ENCODE measurements at regions not wholly inside any gene's neighbourhood (a gene's known extent, or its start where the extent isn't known, plus 50 kb on each side); places are given as distances from the start of the nearest gene placed in this dataset.

DNA sequence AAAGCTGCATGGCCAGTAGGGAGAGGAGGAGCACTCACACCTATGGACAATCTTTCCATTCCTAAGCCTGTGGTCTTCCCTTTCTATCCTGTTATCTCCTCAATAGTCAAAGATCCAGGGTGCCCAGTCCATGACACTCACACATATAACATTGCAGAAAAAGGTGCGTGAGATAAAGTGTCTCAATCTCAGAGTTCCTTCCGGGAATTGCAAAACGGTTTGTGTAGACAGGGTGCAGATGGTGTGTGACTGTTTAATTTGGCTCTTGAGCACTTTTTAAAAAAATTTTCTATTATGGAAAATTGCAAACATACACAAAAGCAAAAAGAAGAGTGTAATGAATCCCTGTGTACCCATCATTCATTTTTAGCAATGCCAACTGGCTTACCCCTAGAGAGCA is 1493.6 kb downstream of the AACS start:
- no peak for DNase-seq

DNA sequence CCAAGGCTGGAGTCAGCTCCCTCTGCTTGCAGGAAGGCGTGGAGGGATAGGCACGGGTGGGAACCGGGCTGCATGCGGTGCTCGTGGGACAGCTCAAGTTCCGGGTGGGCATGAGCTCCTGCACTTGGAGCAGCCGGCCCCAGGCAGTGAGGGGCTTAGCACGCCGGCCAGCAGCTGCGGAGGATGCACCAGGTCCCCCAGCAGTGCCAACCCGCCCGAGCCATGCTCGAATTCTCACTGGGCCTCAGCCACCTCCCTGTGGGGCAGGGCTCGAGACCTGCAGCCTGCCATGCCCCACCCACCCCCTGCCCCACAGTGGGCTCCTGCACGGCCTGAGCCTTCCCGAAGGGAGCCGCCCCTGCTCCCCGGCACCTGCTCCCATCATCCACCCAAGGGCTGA is 1501.8 kb downstream of the AACS start:
- no peak for DNase-seq

DNA sequence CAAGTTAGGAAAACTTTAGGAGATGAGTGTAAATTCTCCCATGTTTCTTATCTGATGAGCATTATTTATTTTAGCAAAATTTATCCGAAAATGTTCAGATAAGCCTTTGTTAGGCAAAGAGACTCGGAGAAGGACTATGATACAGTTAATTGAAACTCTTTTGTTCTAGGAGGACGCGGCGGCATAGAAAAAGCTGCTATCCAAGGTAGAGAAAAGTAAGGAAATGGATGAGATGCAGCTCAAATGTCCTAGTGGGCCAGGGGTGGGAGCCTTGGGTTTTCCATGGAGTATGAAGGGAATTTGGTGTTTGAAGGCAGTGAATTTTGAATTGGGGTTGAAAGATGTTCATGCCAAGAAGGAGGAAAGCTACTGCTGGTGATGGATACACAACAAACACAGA is 1504.5 kb downstream of the AACS start:
- no peak for DNase-seq

DNA sequence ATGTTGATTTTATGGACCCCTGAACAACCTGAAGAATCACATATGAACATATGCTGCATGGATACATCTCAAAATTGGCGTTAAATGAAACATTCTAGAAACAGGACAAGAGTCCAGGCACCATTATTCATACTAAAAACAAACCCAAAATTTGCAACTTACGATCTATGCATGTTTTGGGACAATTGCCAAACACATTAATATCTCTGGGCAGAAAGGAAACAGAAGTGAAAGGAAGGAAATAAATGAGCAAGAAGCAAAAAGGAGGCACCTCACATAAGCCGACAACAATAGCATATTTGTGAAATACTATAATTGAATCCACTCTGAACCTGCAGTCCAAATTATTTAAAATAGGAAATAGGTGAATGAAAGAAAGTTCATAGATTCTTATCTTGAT is 1505.3 kb downstream of the AACS start:
- DNase-seq: no peak

DNA sequence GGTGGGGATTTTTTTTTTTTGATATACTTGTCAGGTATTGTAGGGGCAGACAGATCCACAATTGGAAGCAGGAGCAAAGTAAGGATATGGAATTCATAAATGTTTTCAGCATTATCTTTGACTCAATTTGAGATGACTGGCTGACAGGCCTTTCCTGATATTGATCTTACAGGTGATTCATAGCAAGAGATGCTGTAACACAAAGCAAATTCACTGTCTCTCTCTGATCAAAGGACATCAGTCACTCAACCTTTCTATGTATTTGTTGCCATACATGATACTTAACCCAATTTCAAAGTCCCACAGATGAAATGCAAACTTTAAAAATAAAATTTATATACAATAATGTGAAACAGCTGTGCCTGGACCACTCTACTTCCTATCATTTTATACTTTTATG is 1506.9 kb downstream of the AACS start:
- DNase-seq: no peak

DNA sequence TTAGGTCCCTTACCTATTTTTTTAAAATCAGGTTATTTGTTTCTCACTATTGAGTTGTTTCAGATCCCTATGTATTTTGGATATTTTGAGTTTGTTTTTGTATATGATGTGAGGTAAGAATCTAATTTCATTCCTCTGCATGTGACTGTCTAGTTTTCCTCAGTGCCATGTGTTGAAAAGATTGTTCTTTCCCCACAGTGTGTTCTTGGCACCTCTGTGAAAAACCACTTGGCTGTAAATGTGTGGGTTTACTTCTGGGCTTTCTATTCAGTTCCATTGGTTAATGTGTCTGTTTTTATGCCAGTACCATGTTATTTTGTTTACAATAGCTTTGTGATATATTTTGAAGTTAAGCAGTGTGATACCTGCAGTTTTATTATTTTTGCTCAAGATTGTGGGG is 1516.4 kb downstream of the AACS start:
- DNase-seq: no peak

DNA sequence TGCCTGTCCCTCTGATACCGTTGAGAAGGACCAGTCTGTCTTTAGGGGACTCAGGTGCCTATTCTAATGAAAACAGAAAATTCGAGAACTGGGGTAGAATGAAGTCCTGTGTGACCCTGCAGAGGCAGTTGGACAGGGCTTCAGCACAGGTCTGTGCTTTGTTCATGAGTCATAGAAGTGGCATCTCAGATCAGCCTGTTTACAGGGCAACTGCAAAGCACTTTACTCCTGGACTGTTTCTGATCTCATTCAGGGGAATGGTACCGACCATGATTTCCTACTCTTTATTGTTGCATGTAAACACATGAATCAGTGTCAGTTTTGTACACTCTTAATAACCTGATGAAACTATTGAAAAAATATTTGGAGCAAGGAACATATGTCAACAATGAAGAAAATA is 1517.0 kb downstream of the AACS start:
- DNase-seq: no peak

DNA sequence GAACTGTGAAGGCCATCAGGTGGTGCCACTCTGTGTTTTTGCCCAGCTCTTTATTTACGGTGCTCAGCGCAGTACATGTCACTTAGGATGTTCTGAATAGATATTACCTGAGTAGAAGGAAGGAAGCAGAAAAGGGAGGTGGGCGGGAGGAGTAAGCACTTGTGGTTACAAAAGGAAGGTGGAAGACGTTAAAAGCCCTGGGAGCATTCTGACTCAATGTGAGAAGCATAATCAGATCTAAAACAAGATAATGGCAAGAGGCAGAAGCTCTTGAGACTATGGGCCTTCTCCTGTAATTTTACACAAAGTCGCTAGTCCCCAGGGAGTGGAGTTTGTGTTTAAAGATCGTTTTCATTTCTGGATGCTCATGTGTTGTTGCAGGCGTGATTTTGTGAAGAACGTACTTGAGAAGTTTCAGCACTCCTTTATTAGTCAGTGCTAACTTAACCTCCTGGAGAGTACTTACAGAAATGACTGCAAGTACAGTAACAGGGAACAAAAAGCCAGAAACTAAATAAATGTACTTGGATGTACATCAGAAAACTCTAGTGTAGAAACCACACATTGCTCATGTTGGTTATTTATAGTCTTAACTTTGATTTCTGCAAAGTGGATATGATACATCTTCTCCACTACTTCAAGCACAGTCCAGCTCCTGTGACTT is 1523.5 kb downstream of the AACS start:
- DNase-seq: no peak

DNA sequence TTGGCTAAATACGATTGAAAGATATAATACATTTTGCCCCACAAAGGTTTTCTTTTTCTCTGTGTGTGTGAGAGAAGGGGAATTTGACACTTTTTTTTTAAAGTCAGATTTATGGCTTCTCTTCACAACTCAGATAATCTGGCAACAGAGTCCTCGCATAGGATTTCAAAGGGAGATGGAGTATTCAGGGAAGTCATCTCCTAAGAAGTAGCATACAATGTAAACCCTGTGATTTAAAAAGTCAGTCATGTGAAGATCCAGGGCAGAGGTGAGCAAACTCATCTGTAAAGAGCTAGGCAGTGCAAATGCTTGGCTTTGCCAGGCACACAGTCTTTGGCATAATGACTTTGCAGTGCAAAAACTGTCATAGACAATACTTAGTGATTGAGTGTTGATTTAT is 1526.3 kb downstream of the AACS start:
- no peak for DNase-seq

DNA sequence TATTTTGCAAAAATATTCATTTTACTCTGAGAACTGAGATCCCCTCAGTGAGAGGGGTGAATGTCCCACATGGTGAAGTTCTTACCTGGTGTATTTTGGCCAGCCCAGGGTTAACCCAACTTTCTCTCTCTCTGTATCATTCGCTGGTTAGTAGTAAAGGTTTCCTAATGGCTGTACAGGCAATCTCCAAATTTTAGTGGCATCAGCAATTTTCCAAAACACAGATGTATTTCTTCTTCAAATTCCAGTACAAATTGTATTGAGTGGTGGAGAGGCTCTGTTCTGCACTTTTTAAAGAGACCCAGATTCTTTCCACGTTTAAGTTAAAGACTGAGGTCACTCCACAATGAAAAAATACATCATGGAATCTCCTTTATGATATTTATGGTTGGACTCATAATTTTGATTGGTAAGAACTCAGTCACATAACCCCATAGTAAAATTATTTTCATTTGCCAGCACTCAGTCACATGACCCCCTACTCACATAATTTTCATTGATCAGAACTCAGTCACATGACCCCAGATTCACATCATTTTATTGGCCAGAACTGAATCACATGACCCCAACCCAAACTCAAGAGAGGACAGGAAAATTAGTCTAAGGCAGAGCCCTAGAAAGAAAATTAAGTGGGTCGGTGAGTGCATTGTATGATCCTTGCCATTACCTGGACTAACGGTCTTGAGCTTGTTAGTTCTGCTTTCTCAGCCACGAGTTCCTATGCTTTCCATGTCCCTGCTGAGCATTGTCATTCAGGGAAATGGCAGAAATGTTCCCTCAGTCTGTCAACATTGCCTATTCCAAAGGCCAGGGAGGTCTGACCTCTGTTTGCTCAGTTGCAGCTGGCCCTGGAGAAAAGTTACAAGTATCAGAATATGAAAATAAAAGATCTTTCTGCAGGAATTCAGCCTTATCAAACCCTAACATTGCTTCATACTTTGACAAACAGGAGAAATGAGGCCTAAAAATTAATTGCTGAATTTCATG is 1536.2 kb downstream of the AACS start:
- no peak for DNase-seq

DNA sequence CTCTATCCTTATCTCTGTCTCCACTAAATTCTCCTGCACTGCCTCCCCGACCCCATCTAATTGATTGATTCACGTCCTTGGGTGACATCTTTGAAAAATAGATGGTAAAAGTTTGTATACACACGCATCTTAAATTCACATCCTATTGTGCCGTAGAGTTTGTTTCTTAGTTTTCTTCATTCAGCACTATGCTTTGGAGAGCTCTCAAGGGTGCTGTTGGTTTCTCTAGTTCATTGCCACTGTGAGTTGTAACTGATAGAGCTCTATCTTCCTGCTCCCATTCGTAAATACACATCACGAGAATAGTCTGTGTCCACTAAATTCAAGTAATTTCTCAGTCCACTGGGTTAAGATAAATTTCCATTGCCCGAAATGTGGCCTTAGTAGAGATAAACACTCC is 1537.4 kb downstream of the AACS start:
- no peak for DNase-seq

DNA sequence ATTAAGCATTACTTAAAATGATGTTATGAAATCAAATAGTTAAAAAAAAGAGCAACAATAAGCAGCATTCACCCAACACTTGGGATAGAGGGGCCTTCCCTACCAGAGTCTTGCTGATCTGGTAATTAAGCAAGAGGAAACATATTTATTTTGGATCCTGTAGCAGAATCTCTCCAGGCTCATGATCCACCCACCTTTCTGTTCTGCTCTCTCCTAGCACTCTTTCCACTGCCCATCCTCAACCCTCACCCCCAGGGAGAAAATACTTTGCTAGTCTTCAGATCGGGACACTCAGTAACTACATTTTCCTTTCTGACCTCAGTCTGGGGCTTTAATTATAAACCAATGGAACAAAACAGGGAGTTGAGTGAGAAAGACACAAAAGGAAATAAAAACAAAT is 1541.9 kb downstream of the AACS start:
- no peak for DNase-seq

DNA sequence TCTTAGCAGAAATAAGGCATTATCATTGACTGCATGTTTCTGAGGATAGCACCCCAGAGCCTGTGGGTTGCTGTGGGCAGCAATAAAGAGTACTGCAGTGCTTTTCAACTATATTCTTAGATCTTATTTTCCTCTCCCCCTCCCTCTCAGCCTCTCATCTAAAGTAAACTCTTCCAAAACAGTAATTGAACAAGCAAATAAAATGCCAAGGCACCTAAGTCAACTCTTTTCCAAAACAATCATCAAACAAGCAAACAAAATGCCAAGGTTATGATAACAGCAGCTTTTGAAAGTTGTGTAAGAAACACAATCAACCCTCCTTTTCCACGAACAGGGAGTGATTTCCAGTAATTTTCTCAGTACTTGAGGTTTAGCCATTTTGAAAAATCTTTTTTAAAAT is 1542.6 kb downstream of the AACS start:
- no peak for DNase-seq

DNA sequence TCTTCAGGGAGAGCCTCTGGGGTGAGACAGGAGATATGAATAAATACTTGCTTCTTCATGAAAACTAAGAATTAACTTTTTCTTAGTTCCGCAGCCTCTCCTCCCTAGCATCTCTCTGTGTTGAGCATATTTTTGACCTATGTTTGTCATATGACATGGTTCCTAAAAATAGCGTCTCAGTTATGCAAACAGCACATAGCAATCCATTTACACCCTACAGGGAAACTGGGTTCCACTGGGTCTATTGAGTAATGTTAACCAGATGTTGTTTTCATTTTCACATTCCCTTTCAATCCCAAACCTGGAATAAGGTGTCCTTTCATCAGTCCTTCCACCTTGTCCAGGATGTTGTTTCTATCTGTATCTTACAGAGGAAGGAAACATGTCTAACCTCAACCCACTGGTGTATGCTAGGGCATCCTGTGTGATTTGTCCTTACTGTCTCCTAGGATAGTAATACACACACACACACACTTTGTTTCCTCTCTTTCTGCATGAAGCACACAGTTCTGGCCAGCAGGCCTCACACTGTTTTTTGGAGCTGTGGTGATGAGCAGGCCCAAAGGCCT is 1543.5 kb downstream of the AACS start:
- DNase-seq: no peak

DNA sequence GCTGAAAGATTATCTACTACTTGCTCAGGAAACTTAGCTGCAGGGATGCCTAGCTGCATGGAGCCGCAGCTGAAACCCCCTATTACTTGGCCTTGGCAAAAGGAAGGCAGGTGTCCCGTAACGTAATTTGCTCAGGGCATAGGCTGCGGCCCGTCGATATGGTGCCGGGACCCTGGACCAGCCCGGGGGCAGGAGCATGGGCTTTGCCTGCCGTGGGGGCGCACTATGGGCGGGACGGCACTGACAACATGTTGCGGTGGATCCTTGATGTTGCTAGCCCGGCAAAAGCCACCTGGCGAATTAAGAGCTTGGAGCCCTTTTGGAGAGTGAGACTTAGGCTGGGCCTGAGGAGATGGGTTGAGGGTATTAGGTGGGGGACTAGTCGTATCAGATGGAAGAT is 1551.2 kb downstream of the AACS start:
- DNase-seq: no peak

DNA sequence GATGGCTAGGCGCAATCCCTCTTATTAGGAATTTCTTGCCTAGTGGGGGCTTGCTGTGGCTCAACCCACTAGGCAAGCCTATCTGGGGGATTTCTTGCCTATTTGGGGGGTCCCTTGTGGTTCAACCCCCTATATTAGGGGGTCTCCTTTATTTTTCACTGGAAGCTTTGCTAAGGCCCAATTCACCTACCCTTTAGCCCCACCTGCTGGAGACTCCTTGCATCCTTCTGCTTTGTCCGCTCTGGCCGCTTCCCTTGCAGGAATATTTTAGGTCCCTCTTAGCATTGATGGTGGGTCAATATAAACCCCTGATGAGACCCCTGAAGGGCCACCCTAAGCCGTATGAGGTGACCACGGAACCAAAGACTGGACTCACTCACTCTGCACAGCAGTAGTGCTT is 1552.1 kb downstream of the AACS start:
- no peak for DNase-seq

DNA sequence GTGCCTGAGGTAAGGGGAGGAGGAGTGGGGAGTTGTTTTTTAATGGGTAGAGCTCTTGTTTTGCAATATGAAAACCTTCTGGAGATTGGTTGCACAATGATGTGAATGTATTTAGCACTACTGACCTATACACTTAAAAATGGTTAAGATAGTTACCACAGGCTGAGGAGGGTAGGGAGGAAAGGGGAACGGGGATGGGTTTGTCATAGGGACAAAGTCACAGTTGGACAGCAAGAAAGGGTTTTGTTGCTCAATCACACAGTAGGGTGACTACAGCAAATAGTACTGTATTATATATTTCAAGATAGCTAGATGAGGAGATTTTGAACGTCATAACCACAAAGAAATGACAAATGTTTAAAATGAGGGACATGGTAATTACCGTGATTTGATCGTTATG is 1562.4 kb downstream of the AACS start:
- no peak for DNase-seq

DNA sequence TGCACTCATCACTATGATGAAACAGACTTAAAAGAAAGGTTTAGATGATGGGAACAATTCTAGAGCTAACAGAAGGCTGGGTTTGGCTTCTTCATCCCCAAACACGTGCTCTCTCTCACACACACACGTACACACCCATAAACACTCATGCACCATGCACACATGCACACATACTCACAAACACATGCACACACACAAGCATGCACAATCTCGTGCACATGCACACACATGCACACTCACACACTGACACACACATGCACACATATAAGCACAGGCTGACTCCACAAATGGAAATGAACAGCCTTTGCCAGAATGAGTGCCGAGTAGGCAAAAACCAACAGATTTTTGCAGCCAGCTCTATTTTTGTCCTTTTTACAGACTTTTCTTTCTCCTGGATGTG is 1571.6 kb downstream of the AACS start:
- no peak for DNase-seq

DNA sequence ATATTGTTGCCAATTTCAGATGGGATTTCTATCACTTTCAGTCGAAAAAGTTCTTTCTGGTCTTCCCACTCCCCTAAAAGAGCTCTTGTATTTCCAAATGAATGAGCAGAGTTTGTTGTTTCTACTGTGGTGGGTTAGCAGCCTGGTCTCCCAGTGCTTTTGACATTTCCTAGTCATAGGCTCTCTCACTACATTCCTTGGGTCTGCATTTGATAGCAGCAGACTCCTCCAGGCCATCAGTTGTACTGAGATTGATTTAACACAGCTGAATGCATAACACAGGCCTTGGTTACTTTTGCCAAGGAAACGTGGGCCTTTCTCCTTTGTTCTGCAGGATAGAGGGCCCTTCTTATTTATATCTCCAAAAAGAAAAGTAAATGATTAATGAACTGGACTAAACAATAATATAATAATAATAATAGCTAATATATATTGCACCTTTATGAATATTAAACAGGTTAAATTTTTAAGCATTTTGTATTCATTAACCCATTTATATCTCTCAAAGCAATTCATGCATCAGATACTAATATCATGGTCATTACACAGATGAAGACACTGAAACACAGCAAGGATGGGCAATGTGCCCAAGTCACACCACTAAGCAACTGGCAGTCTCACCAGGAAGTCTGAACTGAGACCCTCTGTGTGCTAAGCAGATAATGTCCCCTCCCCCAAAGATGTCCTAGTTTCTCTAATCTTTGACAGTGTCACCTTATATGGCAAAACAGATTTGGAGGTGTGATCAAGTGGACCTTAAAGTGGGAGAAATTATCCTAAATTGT is 1579.2 kb downstream of the AACS start:
- no peak for DNase-seq

DNA sequence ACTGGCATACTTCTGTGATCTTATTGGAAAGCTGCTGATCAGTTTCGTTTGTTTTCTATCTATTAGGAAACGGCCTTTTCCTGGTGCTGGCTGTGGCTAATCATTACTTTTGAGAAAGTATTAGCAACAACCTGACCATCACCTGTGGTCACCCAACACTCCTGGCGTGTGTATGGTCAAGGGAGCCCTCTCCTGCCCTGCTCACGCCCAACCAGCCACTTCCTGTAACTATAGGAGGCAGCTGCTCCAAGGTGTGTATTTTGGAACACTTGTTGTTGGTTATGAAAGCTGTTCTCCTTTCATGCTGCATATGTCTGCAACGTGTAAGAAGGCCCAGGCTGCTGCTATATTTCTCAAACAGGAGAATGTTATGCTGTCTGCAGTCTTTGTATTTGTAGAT is 1582.8 kb downstream of the AACS start:
- no peak for DNase-seq

DNA sequence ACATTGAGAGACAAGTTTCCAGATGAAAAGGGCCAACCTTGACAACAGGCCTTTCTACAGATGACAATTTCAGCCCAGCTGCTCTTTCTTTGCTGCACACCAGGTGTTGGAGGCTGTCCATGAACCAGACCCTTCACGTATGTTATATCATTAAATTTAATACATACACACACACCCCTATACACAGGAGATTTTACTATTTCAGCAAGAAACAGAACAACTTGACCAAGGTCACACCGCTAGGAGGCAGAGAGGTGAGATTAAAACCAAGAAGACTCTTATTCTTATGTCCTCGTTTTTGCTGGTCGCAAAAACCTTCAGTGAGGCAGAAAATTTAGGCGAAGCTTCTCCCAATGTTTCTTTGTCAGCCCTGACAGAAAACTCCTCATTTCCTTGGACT is 1585.9 kb downstream of the AACS start:
- DNase-seq: no peak

DNA sequence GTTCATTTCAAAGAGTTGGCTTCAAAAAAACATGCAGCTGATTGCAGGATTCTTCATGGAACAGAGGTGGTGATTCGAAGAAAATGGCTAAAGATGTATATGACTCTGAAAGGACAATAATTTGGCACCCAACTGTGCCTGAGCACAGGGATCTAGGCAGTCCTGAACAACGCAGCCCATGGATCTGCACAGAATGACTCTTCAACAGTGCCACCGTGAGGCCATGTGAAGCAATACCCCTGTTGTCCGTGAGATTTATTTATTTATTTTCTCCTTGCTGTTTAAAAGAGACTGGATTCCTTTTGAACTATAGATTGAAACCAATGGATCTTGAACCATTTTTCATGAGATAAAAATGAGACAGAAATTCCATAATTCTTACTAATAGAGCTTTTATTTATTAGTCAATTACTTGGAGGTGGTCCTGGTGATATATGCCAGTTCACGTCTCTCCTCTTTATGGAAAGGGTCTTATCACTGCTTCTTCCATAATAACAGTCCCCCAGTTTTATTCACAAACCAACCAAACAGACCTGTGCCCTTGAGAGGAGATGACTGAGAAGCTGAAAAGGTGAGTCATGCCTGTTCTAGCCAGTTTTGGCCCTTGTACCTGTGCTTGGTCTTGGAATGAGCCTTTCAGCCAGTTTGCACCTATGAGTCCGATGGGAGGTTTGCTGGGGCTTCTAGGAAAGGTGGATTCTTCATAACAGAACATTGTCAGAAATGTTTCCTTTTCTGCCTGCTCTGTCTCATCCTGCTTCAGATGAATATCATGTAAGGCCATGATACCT is 1598.3 kb downstream of the AACS start:
- no peak for DNase-seq

DNA sequence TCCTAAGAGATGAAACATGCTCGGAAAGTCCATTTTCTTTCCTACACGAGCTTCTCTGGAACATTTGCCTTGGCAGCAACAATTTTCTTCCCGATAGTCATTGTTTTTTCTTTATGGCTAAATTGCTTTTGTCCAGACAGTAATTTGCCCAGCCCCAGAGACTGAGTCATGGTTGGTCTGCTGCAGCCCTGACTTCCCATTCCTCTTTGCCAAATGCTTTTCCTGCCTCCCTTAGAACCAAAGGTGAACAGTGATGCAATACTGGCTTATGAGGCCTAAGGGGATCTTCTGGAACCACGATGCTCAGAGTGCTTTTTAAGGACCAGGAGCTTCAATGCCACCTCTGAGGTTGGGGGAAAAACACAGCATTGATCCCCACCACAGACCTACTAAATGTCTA is 1599.6 kb upstream of the TMEM132C start:
- no peak for DNase-seq

All from NCI-H1417 treated with DMSO at 0.1 percent for 48 hours (cell line).